Nephron progenitor cell (in vitro differentiated cells): ENCODE measurements at regions not wholly inside any gene's neighbourhood (a gene's known extent, or its start where the extent isn't known, plus 50 kb on each side); places are given as distances from the start of the nearest gene placed in this dataset.

ENCODE experiments used
- DNase-seq: peaks from one replicate; pipeline ENCODE4 v3.0.0; 2021
- H3K27ac Mint-ChIP-seq: 2 replicates; pipeline ENCODE4 v1.8.0; 2021; ENCODE audit warnings: mild to moderate bottlenecking, moderate library complexity, mixed read lengths
- H3K27me3 Mint-ChIP-seq: 2 replicates; pipeline ENCODE4 v1.8.0; 2021; ENCODE audit warnings: mild to moderate bottlenecking, low read depth, mixed read lengths; ENCODE audit not compliant: poor library complexity
- H3K36me3 Mint-ChIP-seq: 2 replicates; pipeline ENCODE4 v1.8.0; 2021; ENCODE audit warnings: low read depth, mixed read lengths
- H3K4me1 Mint-ChIP-seq: 2 replicates; pipeline ENCODE4 v1.8.0; 2021; ENCODE audit warnings: mixed read lengths
- H3K4me3 Mint-ChIP-seq: 2 replicates; pipeline ENCODE4 v1.8.0; 2021; ENCODE audit warnings: mild to moderate bottlenecking, moderate library complexity, mixed read lengths
- H3K9me3 Mint-ChIP-seq: 2 replicates; pipeline ENCODE4 v1.8.0; 2021; ENCODE audit warnings: mild to moderate bottlenecking, moderate library complexity, mixed read lengths
- TF ChIP-seq, protein P1 (sequence below): fragments of 200-600 bp; sonication (generic); IDR thresholded peaks from 2 replicates; pipeline ENCODE4 v1.5.0; 2021; ENCODE audit warnings: antibody characterized with exemption

DNA sequence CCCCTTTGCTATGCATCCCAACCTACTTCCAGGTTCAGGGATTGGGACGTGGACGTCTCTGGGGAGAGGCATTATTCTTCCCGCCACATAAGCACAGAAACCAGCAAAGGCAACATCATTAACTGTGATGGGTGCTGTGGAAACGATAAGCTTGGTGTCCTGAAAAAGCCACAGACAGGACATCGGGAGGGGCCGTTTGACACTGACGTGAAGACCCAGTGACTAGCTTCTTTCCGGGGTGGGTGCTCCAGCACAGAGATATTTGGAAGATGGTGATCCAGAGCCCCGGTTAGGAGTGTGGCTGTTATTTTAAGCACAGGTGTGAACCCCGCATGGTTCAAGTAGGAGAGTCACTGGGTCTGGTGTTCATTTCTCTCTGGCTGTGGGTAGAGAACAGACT lies 163.8 kb upstream of the HDAC4 start:
- TF ChIP-seq, protein P1, sequence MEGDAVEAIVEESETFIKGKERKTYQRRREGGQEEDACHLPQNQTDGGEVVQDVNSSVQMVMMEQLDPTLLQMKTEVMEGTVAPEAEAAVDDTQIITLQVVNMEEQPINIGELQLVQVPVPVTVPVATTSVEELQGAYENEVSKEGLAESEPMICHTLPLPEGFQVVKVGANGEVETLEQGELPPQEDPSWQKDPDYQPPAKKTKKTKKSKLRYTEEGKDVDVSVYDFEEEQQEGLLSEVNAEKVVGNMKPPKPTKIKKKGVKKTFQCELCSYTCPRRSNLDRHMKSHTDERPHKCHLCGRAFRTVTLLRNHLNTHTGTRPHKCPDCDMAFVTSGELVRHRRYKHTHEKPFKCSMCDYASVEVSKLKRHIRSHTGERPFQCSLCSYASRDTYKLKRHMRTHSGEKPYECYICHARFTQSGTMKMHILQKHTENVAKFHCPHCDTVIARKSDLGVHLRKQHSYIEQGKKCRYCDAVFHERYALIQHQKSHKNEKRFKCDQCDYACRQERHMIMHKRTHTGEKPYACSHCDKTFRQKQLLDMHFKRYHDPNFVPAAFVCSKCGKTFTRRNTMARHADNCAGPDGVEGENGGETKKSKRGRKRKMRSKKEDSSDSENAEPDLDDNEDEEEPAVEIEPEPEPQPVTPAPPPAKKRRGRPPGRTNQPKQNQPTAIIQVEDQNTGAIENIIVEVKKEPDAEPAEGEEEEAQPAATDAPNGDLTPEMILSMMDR = no peak
- H3K27ac Mint-ChIP-seq = no peak overlapping the region
- H3K4me3 Mint-ChIP-seq = no peak overlapping the region
- peaks cover 11% of the 10 kb centered on the region for H3K27me3 Mint-ChIP-seq
- no peaks in the 10 kb centered on the region for H3K36me3 Mint-ChIP-seq
- no peaks in the 10 kb centered on the region for H3K9me3 Mint-ChIP-seq
- no peak for DNase-seq
- peaks cover 6% of the 10 kb centered on the region for H3K4me1 Mint-ChIP-seq

- no peak overlapping the region for H3K4me3 Mint-ChIP-seq
- H3K4me1 Mint-ChIP-seq = peaks cover 6% of the 10 kb centered on the region
- TF ChIP-seq, protein P1 = no peak
- DNase-seq = no peak
- no peak overlapping the region for H3K27ac Mint-ChIP-seq
- H3K27me3 Mint-ChIP-seq = peaks cover 11% of the 10 kb centered on the region
- H3K36me3 Mint-ChIP-seq = no peaks in the 10 kb centered on the region
- no peaks in the 10 kb centered on the region for H3K9me3 Mint-ChIP-seq
Measured at GRCh38 chr2:239563561-239563960, 162.7 kb upstream of the HDAC4 start.

GRCh38 chr2:239561446-239562001 lies 160.7 kb upstream of the HDAC4 start:
- Mint-ChIP-seq H3K4me1 (peaks cover 6% of the 10 kb centered on the region), H3K36me3 (no peaks in the 10 kb centered on the region), H3K4me3 (no peak overlapping the region), H3K27me3 (peaks cover 13% of the 10 kb centered on the region), H3K9me3 (no peaks in the 10 kb centered on the region), H3K27ac (no peak overlapping the region)
- TF ChIP-seq, protein P1 = no peak
- no peak for DNase-seq

GRCh38 chr2:239559417-239560261 lies 158.8 kb upstream of the HDAC4 start:
- H3K9me3 Mint-ChIP-seq = no peaks in the 10 kb centered on the region
- DNase-seq = no peak
- H3K27me3 Mint-ChIP-seq = peaks cover 13% of the 10 kb centered on the region
- H3K4me1 Mint-ChIP-seq = peaks cover 6% of the 10 kb centered on the region
- H3K27ac Mint-ChIP-seq = no peak overlapping the region
- H3K4me3 Mint-ChIP-seq = no peak overlapping the region
- TF ChIP-seq, protein P1 = no peak
- no peaks in the 10 kb centered on the region for H3K36me3 Mint-ChIP-seq

GRCh38 chr2:239558661-239559060 lies 157.8 kb upstream of the HDAC4 start:
- DNase-seq = no peak
- Mint-ChIP-seq H3K4me3 (no peak overlapping the region), H3K27me3 (peaks cover 18% of the 10 kb centered on the region), H3K9me3 (no peaks in the 10 kb centered on the region), H3K36me3 (no peaks in the 10 kb centered on the region), H3K27ac (no peak overlapping the region), H3K4me1 (peaks cover 11% of the 10 kb centered on the region)
- TF ChIP-seq, protein P1 = no peak

DNA sequence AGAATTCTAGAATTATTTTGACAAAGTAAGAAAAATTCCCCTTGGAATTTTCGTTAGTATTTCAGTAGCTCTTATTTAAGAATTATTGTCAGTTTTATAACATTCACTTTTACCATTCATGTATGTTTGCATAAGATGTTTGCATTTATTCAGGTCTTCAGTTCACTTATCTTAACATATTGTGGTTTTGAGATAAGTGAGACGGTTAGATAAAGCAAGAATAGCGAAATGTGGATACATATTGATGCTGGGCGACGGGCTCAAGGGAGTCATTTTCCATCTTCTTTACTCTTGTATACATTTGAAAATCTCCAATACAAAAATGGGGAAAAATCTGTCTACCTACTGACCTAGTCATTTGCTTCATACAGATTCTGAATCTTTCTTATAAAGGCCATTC lies 156.7 kb upstream of the HDAC4 start:
- DNase-seq = no peak
- Mint-ChIP-seq H3K36me3 (no peaks in the 10 kb centered on the region), H3K27me3 (peaks cover 13% of the 10 kb centered on the region), H3K9me3 (no peaks in the 10 kb centered on the region), H3K27ac (no peak overlapping the region), H3K4me3 (no peak overlapping the region), H3K4me1 (peaks cover 8% of the 10 kb centered on the region)
- TF ChIP-seq, protein P1 = no peak
